GM20000 (cell line): ENCODE measurements at regions not wholly inside any gene's neighbourhood (a gene's known extent, or its start where the extent isn't known, plus 50 kb on each side); places are given as distances from the start of the nearest gene placed in this dataset.

Experiments
- DNase-seq: peaks from one replicate; pipeline ENCODE4 v3.0.0; 2012; ENCODE audit warnings: low spot score
- CTCF ChIP-seq: IDR thresholded peaks from 2 replicates; pipeline ENCODE4 v1.5.1; 2012; ENCODE audit warnings: mild to moderate bottlenecking, control low read depth; ENCODE audit errors: extremely low read depth, missing control alignments

GRCh38 chr2:19228181-19228593 lies 130.2 kb downstream of the OSR1 start:
- TF ChIP-seq CTCF = no peak
- no peak for DNase-seq

GRCh38 chr2:19226871-19227270 lies 131.6 kb downstream of the OSR1 start:
- no peak for DNase-seq
- TF ChIP-seq CTCF = no peak

DNA sequence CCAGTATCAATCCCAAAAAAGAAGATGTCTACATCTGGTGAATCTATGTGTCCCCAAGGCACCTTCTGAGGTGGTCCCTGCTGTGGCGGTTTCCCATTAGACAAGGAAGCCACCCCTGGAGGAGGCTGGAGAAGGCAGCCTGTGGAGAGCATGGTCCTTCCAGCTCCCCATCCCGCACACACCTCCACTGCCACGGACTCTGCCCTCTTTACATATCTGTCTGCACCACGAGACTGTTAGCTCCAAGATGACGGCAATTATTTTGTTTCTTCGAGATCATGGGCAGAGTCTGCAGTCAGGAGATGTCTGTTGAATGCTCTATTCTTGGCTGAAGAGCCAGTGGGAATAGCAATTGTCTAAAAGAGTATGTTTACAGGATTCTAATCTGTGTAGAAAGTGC lies 132.0 kb downstream of the OSR1 start:
- no peak for DNase-seq
- no peak for TF ChIP-seq CTCF

DNA sequence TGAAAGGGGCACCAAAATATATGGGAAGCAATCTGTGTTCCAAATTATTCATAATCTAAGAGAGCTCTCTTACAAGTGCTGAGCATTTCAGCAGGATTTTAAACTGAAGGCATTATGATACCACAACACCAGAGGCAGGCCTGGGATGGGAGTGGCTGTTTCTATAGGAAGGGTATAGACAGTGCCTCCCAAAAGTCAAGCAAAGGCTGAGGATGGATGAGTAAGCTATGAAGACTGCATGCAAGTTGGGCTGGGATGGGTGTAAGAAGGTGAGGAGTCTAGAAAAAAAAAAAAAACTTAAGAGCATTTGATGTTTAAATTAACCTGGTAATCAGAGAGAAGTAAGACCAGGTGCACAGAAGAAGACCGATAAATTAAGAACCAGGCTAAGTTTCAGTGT lies 132.5 kb downstream of the OSR1 start:
- TF ChIP-seq CTCF = no peak
- DNase-seq = no peak

GRCh38 chr2:19225126-19225525 lies 133.3 kb downstream of the OSR1 start:
- no peak for DNase-seq
- TF ChIP-seq CTCF = no peak

DNA sequence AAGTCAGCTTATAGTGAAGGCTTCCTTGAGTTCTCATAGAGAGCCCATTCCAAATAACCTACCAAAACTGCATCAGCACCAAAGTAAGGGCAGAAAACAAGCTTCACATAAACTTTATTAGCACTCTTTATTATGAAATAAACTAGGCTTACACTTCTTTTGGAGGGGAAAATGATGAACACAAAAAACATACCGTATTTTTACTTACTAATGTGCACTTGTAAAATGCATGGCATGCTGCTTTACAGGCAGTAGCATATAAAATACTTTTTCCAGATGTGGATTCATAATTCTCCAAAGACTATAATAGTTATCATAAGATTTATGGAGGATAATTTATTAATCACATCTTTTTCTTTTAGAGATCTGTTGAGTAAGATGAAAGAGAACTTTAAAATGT lies 133.9 kb downstream of the OSR1 start:
- TF ChIP-seq CTCF = no peak
- no peak for DNase-seq

- no peak for TF ChIP-seq CTCF
- DNase-seq = no peak
Observed at GRCh38 chr2:19224011-19224410, 134.4 kb downstream of the OSR1 start.

DNA sequence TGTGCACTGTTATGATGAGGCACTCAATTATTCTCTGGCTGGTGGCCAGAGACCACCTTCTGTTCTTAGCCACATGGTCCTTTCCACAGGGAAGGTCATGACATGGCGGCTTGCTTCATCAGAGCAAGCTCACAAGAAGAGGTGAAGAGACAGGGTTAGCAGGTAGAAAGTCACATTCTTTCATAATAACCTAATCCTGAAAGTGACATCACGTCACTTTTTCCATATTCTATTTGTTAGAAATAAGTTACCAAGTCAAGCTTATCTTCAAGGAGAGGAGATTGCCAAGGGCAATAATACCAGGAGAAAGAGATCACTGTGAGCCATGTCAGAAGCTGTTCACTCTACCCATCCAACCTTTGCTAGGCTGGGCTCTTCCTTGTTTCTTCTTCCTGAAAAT lies 139.4 kb downstream of the OSR1 start:
- TF ChIP-seq CTCF = no peak
- DNase-seq = no peak
